Cerebellar cortex (tissue), 1 donor: ENCODE measurements at regions not wholly inside any gene's neighbourhood (a gene's known extent, or its start where the extent isn't known, plus 50 kb on each side); places are given as distances from the start of the nearest gene placed in this dataset.
A peak's percentile ranks its signal among the peaks of the same experiment; 100 is the strongest.

ENCODE experiments used
- DNase-seq: peaks from one replicate; pipeline ENCODE4 v3.0.0-alpha.2; 2015; ENCODE audit warnings: low spot score

- DNase-seq = no peak
These were observed 359.0 kb downstream of the TSN start for GRCh38 chr2:122114421-122114820.

DNA sequence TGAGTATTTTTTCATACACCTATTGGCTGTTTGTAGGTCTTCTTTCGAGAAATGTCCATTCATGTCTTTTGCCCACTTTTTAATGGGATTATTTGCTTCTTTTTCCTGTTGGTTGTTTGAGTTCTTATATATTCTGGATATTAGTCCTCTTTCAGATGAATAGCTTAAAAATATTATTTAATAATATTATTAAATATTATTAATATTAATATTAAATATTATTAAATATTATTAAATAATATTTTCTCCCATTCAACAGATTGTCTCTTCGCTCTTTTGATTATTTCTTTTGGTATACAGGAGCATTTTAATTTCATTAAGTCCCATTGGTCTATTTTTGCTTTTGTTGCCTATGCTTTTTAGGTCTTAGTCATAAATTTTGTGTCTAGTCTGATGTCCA lies 361.9 kb downstream of the TSN start:
- DNase-seq = no peak

- DNase-seq = no peak
These were observed 373.9 kb downstream of the TSN start for GRCh38 chr2:122129399-122129798.

- DNase-seq = no peak
These were observed 376.8 kb downstream of the TSN start for GRCh38 chr2:122132147-122132691.

DNA sequence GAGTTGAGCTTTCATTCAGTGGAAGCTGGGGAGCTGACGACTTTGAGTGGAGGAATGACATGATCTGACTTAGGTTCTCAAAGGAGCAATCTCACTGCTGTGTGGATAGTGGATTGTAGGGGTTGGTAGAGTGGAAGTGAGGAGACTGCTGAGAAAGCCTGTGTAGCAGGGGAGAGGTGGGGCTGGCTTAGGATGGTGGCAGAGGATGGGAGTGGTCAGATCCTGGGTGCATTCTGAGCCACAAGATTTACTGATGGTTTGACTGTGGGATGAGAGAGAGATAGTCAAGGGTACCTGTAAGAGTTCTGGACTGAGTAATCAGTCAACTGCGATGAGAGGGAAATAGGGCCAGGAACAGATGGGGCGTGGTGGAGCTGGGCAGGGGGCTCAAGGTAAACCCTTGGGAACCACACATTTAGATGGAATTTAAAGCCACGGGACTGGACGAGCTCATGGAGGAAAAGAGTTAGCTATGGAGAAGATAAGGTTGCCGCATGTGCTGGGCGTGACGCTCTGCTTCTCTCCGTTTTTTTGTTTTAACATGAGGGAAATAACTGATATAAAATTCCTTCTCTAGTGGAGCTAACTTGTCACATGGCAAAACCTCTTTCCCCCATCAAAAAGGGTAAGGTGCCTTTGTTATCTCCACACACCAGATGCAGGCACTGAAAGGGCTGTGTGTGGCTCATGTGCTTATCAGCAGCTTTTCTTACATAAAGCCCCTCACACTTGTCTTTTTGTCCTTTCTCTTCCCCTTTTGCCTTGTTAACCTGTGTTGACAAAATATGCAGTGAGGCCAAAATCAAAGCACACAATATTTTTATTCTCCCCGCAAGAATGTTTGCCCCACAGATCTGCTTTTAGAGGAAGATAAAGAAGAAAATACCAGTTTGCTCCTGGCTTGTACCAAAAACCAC lies 379.8 kb downstream of the TSN start:
- DNase-seq = no peak

GRCh38 chr2:122136056-122136455 lies 380.6 kb downstream of the TSN start:
- peak; percentile 5 for DNase-seq

- no peak for DNase-seq
These were observed 383.1 kb downstream of the TSN start for GRCh38 chr2:122138561-122138960.

DNA sequence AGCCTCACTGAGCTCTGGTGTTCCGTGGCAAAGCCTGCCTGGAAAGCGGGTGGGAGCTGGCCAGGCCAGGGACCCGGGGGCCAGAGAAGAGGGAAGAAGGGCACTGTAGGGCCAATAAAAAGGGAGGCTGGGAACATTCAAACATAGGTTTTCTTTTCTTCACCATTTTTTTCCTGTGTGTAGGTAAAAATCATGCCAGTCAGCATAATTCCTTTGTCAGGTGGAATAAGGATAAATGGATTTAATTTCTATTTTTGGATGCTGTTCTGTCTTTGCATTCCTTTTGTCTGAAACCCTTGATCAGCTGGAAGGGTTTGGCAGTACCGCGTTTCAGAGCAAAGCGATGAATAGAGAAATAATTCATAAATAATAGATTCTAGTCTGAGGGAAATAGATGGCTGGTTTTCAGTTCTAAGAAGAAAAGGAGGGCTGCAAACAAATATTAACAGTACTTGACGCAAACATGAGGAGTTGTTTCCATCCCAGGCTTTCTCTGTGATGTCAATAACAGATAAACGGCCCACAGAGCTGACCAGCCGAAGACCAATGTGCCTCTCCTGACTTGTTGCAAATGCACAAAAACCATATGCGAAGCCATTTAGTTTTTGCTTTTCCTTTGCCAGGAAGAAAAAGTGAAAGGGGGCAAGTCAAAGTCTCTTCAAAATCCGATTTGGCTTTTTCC lies 384.4 kb downstream of the TSN start:
- no peak for DNase-seq

DNA sequence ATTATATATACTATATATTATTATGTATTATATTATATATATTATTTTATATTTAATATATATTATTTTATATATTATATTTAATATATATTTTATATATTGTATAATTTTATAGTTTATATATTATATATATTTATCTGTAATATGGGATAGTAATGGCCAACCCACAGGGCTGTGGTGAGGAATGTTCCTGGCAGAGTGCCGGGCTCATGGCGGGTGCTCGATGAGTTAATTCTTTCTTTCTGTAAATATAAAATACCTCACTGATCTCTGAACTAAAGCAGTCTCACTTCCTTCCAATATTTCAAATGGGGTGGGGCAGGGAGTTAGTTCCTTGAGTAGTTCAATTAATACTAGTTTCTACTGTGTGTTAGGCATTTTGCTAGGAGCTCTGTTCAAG lies 389.4 kb downstream of the TSN start:
- DNase-seq = no peak

DNA sequence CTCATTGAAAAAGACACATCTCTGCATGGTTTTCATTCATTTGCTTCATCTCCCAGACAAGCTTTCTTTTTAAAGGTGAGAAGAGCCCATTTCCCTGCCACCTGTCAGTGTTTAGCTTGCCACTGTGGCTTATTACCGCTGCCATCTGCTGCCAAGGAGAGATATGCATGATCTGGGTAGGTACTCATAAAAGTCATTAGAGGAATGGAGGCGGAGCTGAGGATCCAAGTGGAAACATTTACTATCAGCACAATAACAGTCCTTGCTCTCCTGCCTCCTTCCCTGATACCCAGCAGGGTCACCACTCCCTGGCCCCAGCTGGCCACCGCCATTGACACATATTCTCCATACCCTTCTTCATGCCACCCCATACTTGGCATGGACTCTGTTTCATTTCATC lies 390.4 kb downstream of the TSN start:
- peak; percentile 12 for DNase-seq

DNA sequence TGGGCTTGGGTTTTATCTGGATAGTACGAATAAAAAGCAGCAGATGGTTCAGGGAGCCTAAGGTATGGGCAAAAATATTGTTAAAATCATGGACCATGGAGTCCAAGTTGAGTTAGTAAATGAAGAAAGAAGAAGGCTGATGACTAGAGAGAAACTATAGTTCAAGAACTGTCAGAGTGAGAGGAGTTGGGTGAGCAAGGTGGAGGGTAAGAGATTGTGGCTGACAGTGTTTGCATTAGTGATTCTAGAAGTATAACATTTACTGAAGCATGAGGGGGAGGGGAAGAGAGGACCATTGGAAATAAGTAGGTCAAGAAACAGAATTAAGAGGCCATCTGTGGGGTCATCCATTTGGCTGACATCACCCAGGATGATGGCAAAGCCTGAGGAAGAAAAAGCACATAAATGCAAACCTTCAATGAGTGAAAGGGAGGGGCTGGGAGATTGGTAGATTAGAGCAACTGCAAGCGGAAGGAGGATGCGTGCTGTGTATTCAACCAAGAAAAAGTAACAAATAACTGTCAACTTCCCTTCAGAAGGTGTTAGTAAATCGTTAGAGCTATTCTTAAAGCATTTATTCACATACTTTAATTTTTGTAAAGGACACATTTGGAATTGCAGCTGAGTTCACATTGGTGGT lies 392.8 kb downstream of the TSN start:
- no peak for DNase-seq

- no peak for DNase-seq
These were observed 395.3 kb downstream of the TSN start for GRCh38 chr2:122150524-122151280.

- no peak for DNase-seq
These were observed 397.1 kb downstream of the TSN start for GRCh38 chr2:122152571-122152970.

GRCh38 chr2:122156176-122156890 lies 400.9 kb downstream of the TSN start:
- no peak for DNase-seq

GRCh38 chr2:122157158-122157557 lies 401.7 kb downstream of the TSN start:
- DNase-seq = no peak

GRCh38 chr2:122163617-122164016 lies 408.2 kb downstream of the TSN start:
- DNase-seq = no peak

- DNase-seq = no peak
These were observed 409.5 kb downstream of the TSN start for GRCh38 chr2:122164964-122165363.

DNA sequence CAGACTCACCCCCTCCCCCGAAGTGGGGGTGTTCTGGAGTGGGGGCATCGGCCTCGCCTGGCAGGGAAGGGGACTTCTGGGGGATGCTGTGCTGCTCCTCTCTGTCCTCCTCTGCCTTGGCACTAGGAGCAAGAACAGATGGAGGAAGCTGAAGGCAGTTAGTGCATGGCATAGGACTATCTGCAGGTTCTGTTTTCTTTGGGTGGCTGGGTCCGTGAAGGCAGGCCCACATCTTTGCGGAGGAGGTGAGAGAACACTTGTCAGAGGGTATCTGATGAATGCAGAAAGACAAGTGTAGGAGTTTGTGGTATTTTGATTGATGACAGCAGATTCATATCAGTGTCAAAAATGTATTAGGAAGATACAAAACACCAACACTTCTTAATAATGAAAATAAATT lies 411.4 kb downstream of the TSN start:
- no peak for DNase-seq

DNA sequence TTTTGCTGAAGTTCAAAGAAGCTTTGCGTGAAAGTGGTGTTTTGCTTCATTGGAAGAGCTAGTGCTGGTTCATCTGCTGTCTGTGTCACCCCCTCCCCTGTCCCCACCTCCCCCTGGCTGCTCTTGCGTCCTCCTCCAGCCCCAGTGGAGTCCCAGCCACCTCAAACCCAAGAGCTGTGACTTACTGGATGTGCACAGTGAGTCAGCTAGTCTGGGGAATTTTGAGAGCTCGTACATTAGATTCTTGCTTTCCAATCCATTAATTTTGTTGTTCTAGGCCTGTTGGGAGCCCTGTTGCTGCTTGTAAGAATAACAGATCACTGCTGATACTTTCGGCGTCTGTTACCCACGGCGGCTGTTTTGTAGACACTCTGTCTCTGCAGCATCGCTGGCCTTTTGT lies 412.1 kb downstream of the TSN start:
- no peak for DNase-seq

DNA sequence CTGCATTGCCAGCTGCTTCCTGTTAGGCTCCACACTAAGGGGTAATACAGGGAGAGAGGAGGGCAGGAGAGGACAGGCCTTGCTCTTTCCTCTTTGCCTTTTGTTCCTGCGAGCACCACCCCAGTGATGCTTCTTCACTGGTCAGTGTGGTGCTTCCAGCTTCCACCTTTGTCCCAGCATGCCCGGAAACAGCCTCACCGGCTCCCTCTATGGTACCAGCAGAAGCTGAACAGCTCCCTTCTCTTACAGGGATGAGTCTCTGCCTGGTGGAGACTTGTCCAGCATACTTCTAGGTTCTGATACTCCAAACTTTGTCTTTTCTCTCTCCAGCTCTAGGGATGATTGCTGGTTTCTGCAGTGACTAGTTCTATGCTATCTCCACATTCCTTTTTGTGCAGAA lies 413.3 kb downstream of the TSN start:
- no peak for DNase-seq

DNA sequence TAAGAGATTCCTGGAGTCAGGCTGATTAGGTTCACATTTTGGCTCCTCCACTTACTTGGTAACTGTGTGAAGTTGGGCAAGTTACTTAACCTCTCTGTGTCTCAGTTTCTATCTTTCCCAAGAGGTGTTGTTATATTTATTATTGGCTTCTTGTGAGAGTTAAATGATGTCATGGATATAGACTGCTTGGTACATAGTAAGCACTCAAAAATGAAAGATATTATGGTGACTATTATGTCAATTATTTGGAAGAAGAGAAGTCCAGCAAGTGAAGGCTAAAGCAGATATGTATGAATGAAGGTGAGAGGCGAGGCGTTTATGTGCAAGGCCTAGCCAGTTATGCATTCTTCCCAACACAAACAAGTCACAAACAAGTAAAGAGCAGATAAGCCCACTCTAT lies 417.4 kb downstream of the TSN start:
- DNase-seq = no peak
